HG02588 (cell line): ENCODE measurements at regions not wholly inside any gene's neighbourhood (a gene's known extent, or its start where the extent isn't known, plus 50 kb on each side); places are given as distances from the start of the nearest gene placed in this dataset.

ENCODE experiments used
- ATAC-seq: cut with Tn5 transposase; IDR thresholded peaks from one replicate; pipeline ENCODE4 v1.9.1; 2021; ENCODE audit warnings: mild to moderate bottlenecking, moderate library complexity; ENCODE audit not compliant: unreplicated experiment

DNA sequence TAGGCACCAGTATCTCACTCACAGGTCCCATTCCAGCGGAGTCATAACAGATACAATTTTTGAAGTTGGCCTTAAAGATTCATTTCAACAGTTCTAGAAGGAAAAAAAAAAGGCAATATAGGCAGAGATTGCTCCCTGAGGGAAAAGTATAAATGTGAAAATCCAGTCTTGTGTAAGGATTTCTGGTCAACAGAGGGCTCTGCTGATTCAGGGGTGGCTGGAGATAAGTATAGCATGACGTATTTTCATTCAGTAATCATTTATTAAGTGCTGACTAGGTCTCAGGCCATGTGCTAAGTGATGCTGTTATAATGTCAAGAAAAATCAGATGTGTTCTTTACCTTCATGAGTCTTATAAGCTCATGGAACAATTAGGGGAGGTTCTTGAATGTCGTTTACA, 377.3 kb upstream of the MEF2C start:
- ATAC-seq = no peak

DNA sequence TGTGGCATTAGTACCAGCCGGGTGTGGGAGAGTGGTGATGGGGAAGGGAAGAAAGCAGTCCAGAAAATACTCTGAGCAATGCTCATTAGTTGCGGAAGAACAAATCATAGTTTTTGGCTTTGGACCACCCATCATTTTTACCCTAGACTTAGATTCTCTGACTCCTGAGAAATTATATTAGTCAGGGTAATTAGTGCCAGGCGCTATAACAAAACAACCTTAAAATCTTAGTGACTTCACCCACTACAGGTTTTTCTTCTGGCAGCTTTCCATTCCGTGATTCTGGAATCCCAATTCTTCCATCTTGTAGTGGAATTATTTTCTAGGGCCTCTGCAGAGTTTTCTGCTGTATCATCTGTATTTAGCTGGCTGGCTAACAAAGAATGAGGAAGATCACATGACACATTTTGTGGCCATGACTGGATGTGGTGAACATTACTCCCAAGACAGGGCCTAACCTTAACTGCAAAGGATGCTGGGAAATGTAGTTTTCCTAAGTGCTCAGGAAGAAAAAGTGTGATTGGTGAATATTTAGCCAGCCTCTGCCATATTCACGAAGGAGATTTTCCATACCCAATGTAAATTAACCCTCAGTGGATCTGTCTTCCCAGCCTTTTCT, 373.0 kb upstream of the MEF2C start:
- no peak for ATAC-seq

DNA sequence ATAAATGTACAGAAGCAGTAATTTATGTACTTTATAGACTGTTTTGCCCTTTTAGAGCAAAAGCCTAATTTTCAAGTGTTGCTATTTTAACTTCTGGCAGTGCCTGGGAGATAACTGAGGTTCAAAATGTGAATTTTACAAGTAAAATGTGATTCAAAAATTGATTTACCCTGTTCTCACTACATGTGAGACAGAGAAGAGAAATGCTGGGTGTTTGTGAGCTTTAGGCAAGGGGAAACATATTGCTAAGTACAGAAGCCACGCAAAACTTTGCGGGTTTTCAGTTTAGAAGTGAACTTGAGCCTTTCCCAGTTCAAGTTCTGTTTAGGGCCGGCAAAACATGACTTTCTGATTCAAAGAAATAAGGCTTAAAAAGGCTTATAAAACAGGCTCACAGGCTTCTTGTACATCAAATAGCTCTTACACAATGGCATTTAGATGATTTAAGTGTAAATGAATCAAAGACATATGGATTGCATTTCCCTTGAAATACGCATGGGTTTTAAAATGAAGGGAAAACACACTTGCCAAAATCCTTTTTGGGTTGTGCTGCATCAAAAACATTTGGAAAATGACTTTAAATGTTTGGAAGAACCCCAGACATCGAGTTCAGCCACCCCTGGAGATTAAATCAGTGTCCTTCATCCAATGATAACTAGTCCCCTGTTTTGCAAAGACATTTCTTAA, 370.8 kb upstream of the MEF2C start:
- no peak for ATAC-seq

DNA sequence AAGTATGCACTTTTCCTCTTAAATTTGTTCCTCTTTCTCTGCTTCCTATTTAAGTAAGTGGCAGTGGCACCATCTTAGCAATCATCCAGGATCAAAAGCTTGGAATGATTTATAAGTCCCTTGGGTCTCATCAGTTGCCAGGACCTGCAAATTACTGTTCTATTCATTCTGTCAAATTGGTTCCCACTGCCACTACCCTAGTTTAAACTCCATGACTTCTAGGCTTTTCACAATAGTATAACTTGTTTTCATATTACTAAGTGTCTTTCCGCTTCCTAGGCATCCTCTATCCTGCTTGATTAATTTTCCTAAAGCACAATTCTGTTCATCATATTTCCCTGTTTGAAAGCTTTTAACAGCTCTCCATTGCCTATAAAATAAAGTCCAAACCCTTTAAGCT, 363.9 kb upstream of the MEF2C start:
- ATAC-seq = no peak

DNA sequence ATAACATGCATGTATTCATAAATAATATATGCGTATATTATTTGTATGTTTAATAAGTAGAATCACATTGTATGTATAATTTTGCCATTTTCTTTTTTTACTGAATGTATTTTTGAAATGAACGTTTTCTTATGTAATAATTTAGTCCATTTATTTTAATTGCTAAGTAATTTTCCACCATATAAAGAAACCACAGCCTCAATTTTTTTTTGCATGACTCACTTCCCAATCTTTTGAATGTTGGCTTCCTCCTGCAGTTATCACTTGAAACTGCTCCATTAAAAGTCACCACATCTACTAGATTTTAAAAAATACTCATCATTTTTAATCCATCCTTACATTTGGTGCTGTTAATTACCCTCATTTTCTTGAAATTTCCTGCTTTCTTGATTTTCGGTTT, 363.3 kb upstream of the MEF2C start:
- ATAC-seq = no peak

DNA sequence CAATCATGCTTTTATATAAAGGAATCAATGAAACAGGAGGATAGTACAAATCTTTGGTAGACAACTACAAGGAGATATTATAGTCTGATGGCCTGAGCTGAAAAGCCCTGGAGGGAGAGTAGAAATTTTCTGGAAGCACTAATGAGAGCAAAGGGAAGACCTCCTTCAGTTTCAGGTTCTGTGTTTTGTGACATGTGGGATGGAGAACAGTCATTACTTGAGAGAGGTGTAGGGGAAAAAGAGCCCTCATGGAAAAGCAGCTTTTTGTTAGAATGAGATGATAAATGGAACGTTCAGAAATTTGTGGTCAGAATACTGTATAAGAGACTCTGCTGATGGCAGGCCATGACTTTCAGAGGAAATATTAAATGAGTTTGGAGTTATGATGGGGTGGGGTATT, 360.6 kb upstream of the MEF2C start:
- ATAC-seq = no peak

DNA sequence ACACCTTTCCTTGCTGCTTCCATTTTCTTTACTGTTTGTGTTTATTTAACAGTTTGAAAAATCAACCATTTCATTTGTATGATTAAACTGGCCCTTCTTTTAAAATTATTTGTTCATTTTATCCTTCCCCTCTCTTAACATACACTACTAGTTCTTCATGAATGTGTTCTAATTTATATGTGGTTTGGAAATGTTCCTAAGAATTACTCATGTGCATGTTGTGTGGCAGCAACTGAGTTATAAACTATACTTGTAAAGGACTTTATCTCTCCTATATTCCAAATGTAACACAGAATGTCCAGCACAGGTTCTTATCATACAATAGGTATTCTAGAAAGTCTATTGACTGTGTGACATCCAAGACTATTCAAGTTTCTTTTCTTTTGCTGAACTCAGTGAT, 358.2 kb upstream of the MEF2C start:
- no peak for ATAC-seq

DNA sequence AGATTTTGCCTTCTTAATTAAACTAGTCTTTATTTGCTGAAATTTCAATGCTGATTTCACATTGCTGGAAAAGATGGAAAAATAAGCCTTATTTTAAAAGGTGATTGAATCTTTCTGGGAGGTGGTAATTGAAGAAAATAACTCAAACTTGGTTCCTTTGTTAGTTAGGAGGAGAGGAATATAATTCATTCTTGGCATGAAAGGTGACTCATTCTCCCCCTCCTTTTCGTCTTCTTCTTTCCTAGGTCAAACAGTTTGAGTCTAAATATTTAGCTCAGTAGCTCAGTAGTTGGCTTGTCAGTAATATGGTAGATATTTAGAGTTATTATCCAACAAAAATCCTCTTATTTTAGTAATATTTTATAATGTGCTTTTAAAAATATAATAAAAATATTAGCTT, 353.9 kb upstream of the MEF2C start:
- ATAC-seq = no peak

DNA sequence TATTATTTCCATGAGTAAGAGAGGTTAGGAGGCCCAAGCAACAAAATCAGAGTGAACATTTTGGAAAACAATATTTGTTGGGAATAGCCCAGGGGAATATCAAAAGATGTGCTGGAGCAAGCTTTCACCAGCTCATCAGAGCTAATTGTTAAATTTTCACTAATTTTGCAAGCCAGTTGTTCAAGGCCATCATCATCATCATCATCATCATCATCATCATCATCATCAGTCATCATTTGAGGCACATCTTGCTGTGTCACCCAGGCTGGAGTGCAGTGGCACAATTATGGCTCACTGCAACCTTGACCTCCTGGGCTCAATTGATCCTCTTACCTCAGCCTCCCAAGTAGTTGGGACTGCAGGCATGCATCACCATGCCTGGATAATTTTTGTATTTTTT, 350.5 kb upstream of the MEF2C start:
- no peak for ATAC-seq

DNA sequence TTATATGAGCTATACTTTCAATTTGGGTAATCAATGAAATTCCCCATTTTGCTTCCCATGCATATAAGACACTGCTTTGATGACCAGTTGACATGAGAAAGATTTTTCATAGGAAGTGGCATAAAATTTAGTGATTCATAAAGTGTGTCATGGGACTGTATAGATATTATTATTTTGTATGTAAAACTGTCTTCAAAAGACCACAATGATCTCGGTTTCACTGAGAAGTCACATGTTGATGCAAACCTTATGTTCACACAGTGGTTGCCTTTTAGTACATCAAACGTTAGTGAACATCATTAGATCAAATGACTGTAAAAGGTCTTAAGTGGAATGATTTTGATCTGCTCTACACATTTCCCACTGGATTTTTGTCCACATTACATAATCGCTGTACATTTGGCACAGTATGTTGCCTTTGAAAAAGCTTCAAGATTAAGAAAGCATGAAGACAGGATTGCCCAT, 349.2 kb upstream of the MEF2C start:
- peak; percentile 98 for ATAC-seq

DNA sequence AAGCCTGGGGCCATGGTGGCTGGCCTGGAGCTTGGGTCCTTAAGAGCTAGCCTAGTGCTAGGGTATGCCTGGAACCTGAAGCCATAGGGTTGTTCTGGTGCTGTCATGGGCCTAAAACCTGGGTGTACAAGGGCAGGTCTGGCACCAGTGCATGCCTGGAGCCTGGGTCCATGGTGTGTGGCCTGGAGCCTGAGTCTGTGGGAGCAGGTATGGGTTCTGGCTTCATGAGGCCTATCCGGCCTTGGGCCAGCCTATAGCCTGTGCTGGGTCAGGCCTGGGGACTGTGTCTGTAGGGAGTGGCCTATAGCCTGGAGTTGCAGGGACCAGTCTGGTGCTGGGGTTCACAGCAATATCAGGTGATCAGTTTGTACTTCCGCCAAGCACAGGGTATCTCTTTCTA, 347.2 kb upstream of the MEF2C start:
- no peak for ATAC-seq

DNA sequence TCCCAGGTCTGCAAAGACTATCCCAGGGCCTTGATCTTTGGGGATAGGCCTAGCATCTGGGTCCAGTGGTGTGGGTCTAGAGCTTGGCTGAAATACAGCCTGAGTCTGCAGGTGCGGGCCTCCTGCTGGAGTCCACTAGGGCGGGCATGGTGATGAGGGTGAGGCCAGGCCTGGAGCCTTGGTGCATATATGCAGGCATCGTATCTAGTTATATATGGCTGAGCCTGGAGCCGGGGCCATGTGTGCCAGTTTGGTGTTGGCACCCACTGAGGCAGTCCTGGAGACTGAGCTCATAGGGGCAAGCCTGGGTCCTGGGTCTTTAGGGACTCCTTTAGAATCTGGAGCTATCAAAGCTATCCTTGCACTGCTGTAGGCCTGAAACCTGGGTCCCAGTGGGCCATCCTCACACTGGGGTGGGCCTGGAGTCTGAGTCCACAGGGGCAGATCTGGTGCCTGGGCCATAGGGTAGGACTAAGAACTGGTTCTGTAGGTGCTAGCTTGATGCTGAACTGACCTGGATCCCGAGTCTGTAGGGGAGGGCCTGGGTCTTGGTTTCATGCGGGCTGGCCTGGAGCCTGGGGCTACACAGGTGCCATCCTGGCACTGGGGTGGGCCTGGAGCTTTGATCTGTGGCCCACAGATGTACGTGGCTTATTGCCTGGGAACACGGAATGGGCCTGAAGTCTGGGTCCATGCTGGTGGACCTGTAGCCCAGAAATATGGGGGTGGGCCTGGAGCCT, 346.5 kb upstream of the MEF2C start:
- ATAC-seq = no peak

DNA sequence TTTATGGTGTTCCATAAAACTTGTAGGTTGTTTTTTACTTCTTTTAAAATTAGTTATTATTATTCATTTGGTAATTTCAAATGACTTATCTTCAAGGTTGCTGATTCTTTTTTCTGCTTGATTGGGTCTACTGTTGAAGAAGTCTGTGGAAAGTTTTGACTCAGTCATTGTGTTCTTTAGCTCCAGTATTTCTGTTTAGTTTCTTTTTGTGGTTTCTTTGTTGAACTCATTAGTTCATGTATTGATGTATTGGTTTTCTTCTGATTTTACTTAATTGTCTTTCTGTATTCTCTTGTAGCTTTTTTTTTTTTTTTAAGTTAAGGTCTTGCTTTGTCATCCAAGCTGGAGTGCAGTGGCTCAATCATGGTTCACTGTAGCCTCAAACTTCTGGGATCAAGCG, 345.4 kb upstream of the MEF2C start:
- ATAC-seq = no peak

DNA sequence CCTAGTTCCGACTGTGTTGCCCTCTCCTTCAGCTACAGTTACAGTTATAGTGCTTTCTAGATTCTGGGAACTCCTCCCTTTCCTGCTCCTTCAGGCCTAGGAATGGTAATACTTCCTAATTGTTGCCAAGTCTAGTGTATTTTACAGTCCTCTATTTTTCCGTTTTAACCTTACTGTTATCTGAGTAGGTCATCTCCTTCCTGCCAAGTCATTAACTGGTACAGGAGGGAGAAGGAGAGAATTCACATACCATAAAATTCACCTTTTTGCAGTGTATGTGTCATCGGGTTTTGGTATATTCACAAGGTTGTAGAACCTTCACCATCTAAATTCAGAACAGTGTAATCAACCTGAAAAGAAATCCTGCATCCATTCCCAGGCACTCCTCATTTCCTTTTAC, 335.4 kb upstream of the MEF2C start:
- ATAC-seq = no peak

DNA sequence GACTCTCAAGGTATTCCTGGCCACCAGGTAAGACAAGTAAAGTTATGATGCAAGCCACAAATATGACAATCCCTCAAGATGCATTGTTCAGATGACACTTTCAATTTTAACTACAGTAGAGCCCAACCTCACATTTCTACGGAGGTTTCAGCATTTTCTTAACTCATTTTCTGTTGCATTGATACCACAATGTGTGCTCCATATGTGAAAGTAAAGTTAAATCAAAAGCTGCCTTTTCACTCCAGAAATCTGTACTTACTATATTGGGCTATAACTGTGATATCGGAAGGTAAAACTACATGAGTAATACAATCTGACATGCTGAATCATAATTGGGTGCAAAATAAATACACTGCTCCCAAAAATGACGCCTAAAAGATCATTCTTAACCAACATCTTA, 333.6 kb upstream of the MEF2C start:
- no peak for ATAC-seq

DNA sequence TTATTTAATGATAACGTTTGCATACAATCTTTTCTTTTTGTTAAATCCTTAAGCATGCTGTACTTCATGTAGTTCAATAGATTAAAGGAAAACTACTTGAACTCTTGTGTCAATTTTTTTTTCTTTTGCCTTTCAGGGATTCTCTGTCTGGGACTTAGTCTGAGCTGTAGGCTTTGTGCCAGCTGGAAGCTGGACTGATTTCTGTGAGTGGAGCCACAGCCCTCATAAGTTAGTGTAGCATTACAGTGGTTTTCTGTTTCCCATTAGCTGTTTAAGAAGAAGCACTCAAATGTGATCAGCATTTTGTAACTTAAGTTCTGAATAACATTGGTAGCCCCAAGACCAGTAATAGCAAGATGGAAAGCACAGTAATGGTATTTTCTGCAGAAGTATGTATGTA, 330.6 kb upstream of the MEF2C start:
- ATAC-seq = no peak

DNA sequence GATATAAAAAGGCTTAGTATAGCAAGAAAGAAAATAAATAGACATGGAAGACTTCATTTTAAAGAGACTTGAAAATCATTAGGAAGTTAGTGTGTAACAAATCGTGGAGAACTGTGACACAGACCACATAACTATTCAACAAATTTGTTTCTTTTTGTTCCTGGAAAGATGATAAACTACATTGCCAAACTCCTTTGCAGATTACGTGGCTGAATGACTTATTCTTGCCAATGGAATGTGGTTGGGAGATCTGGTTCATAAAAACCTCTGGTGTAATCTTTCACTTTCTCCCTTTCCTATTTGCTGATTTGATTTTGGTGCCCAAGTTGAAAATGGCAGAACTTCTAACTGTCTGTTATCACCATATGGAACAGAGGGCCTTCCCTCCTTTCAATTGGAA, 328.9 kb upstream of the MEF2C start:
- ATAC-seq = no peak

DNA sequence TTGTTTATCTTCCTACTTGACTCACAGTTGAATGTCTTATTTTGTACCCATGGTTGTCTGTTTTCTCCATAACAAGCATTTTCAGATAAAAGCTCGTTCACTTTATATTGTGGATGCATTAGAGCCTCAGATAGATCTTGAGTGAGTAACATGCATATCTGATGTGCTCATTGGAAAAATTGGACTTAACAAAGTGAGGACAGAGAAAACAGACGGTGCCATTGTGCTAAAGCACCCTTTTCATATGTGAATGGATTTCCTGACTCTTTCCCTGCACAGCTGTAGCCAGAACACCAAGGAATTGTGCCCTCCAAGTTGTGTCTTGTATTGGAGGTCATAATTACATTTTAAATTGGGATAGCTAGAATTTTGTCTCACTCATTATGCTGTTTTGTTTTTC, 325.8 kb upstream of the MEF2C start:
- ATAC-seq = no peak

DNA sequence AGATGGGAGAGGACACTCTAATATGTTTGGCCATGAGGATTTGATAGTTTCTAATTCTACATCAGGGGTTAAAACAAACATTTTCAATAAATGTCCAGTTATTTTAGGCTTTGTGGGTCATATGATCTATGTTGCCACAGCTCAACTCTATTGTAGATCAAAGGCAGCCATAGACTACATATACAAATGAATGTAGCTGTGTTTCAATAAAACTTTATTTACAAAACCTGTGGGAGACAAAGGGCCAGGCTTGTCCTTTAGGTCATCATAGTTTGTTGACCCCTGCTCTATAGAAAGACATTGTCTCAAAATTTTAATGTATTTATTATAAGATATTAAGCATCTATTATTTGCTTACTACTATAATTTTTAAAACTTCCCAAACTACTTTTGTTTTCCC, 325.4 kb upstream of the MEF2C start:
- ATAC-seq = no peak

DNA sequence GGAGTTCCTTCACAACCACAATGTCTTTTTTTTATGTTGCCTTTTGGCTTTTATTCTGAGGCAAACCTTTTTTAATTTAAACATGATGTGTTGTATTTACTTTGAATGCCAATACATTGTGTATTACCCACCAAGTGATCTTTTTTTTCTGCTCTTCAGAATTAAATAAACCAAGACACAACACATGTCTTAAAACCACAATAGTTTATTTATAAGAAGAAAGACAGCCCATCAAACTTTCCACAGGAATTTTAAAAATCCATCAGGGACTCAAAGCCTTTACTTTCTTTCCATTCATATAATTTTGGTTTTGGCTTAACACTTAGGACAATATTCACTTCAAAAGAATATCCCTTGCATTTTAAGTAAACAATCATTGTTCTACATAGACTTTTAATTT, 321.8 kb upstream of the MEF2C start:
- no peak for ATAC-seq

DNA sequence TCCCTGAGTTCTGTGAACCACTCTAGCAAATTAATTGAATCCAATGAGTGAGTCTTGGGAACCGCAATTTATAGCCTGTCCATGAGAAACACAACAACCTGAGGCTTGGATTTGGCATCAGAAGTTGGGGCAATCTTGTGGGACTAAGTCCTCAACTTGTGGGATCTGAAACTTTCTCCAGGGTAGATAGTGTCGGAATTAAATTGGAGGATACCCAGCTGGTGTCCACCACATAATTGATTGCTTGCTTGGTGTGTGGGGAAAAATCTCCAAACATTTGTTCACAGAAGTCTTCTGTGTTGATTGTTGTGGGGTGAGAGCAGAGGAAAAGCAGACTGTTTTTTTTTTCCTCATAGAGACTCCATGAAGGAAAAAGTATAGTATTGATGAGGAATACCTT, 320.6 kb upstream of the MEF2C start:
- no peak for ATAC-seq

DNA sequence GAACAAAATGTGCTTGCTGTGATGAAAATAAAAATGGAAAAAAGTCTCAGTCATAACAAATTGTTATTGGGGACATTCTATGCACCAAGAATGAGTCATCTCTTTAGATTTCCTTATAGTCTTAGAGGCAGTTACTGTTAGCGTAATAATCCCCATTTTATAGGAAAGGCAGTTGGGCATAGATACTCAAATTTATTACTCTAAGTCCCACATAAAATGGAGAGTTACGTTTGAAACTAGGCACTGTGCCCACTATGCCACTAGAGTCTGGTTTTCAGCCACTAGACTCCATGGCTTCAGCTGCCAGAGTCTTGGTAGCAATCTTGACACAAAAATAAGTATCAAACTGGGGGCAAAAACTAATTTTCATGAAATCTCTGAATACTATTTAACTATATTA, 317.9 kb upstream of the MEF2C start:
- ATAC-seq = no peak
